Omental fat pad (tissue), 3 donors: ENCODE measurements at regions not wholly inside any gene's neighbourhood (a gene's known extent, or its start where the extent isn't known, plus 50 kb on each side); places are given as distances from the start of the nearest gene placed in this dataset.
"Not testable (repeated sequence)": the region's sequence is repeated elsewhere in the genome, so short reads cannot be mapped to it uniquely, and the experiment has no call there.

Experiments
- ATAC-seq: fragments of 150-250 bp; one replicate; pipeline ENCODE4 v1.9.1; 2016; ENCODE audit warnings: mild to moderate bottlenecking, moderate library complexity; ENCODE audit not compliant: low FRiP score
- DNase-seq: peaks from one replicate; pipeline ENCODE4 v3.0.0-alpha.2; 2019; ENCODE audit warnings: low spot score
- CTCF ChIP-seq, 3 donors: fragments of 450-650 bp; IDR thresholded peaks; one replicate each; pipeline ENCODE4 v1.5.1; 2016 to 2017; ENCODE audit warnings: antibody characterized with exemption in 3 of 3, mild to moderate bottlenecking in 3 of 3, moderate library complexity in 2 of 3

GRCh38 chr13:70222926-70223325, 114.7 kb upstream of the KLHL1 start:
- DNase-seq (no peak), ATAC-seq (no peak)
- TF ChIP-seq CTCF (IDR thresholded peaks at IDR 0.05) = no peak

- no peak for TF ChIP-seq CTCF (IDR thresholded peaks at IDR 0.05)
- no peak for ATAC-seq
- no peak for DNase-seq
These were observed 110.4 kb upstream of the KLHL1 start for GRCh38 chr13:70218618-70219017.

GRCh38 chr13:70208968-70209367, 100.7 kb upstream of the KLHL1 start:
- not testable (repeated sequence) for ATAC-seq, DNase-seq

- DNase-seq (no peak), ATAC-seq (no peak)
- no peak for TF ChIP-seq CTCF (IDR thresholded peaks at IDR 0.05)
These were observed 98.4 kb upstream of the KLHL1 start for GRCh38 chr13:70206671-70207070.

GRCh38 chr13:70203661-70204229, 95.5 kb upstream of the KLHL1 start:
- TF ChIP-seq CTCF (IDR thresholded peaks at IDR 0.05) = no peak
- ATAC-seq = no peak
- DNase-seq = no peak

- DNase-seq (no peak), ATAC-seq (no peak)
- TF ChIP-seq CTCF (IDR thresholded peaks at IDR 0.05) = no peak
These were observed 82.8 kb upstream of the KLHL1 start for GRCh38 chr13:70191034-70191433.

GRCh38 chr13:70189981-70190380, 81.7 kb upstream of the KLHL1 start:
- ATAC-seq (no peak), DNase-seq (no peak)
- TF ChIP-seq CTCF (IDR thresholded peaks at IDR 0.05) = no peak

GRCh38 chr13:70188567-70188966, 80.3 kb upstream of the KLHL1 start:
- ATAC-seq (no peak), DNase-seq (no peak)
- TF ChIP-seq CTCF (IDR thresholded peaks at IDR 0.05) = no peak
